NCI-H1105 (cell line): ENCODE measurements at regions not wholly inside any gene's neighbourhood (a gene's known extent, or its start where the extent isn't known, plus 50 kb on each side); places are given as distances from the start of the nearest gene placed in this dataset.

Source experiments
- DNase-seq: peaks from one replicate; lab custom pipeline; 2025; lab: John Stamatoyannopoulos, UW

- DNase-seq = no peak
Measured at GRCh38 chr2:133945089-133945488, 308.8 kb upstream of the MGAT5 start.

- DNase-seq = no peak
Measured at GRCh38 chr2:133947057-133947456, 306.8 kb upstream of the MGAT5 start.

- no peak for DNase-seq
Measured at GRCh38 chr2:133948610-133949290, 305.1 kb upstream of the MGAT5 start.

- no peak for DNase-seq
Measured at GRCh38 chr2:133949595-133949994, 304.3 kb upstream of the MGAT5 start.

DNA sequence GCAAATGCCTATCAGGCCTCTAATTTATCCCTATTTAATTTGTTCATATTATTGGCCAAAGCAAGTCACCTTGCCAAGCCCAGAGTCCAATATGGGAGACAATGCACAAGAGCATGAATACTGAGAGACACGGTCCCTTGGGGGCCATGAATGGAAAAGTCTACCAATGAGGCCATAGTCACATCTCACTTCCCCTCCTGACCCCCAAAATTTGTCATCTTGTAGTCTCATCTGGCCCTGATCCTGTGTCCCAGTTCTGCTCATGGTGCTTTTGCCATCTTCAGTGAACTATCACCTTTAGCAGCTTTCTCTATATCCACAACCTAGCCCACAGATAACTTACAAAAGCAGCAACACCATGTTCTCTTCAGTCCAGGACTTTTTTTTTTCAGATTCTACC lies 302.7 kb upstream of the MGAT5 start:
- DNase-seq = no peak

- DNase-seq = no peak
Measured at GRCh38 chr2:133952420-133952819, 301.5 kb upstream of the MGAT5 start.

DNA sequence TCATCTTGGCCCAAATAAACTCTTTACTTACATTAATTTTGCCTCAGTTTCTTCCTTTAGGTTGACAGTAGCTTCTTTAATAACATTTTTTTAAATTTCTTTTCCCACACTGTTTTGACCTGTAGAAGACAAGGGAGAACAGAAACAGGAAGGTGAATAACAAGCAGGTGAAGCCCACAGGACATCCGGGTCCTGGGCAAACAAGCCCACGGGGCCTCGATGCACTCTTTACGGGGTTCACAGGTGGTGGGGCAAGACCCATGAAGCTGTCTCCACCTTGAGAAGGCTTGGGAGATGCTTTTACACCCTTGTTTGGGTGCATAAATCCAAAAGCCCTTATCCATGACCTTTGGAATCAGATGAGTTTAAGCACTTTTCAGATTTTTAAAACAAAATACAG lies 301.0 kb upstream of the MGAT5 start:
- no peak for DNase-seq

DNA sequence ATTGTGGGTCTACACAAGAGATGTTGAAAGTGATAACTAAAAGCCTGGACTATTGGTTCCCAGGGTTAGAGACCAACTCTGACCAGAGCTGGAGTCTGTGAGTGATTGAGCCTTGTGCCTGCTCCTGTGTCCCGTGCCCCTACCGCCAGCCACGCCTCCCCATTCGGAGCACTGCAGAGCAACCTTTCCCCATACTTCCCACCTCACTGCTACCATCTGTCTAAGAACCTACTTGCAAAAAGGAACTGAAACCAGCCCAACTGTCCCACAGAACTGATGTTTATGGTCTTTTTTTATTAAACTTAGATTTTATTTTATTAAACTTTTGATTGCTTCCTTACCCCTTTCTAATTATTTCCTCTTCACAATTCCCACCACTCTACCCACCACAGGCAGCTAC lies 300.3 kb upstream of the MGAT5 start:
- DNase-seq = no peak

GRCh38 chr2:133954636-133955035 lies 299.2 kb upstream of the MGAT5 start:
- DNase-seq = no peak

GRCh38 chr2:133955169-133955568 lies 298.7 kb upstream of the MGAT5 start:
- no peak for DNase-seq

- no peak for DNase-seq
Measured at GRCh38 chr2:133956434-133956935, 297.4 kb upstream of the MGAT5 start.

- DNase-seq = no peak
Measured at GRCh38 chr2:133957724-133958480, 296.0 kb upstream of the MGAT5 start.

GRCh38 chr2:133959066-133959465 lies 294.8 kb upstream of the MGAT5 start:
- DNase-seq = no peak

DNA sequence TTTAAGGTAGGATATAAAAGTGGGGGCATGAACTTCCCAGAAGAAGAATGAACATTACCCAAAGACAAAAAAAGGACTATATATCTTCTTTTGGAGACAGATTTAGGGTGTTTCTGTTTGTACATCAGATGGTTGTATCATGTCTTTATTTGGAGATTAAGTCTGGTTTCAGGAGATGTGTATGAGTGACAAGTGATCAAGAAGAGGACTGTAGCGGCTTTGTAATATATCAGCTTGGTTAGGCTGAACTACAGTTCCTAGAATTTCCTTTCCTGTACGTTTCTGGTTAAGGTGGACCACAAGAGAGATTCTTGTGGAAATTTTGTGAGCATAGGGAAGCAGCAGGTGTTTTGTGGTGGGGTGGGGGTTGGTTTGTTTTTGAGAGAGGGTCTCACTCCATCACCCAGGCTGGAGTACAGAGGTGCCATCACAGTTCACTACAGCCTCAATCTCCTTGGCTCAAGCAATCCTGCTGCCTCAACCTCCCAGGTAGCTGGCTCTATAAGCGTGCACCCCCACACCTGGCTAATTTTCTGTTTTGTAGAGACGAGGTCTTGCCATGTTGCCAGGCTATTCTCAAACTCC lies 287.1 kb upstream of the MGAT5 start:
- no peak for DNase-seq

DNA sequence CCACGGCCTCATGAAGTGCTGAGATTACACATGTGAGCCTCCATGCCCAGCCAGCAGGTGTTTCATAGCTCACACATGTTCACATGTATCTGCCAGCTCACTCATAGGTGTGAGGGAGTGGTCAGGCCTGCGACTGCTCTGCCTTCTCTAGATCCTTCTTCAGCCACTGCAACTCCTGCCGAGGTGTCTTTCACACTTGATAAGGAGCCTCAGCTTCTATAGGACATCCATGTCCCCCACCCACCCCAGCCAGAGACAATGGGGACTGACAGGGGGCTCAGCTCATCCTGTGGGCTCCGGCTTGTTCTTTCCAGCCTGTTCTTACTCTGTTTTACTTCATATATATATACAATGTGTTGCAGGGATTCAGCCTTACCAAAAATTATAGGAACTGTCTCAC lies 286.5 kb upstream of the MGAT5 start:
- DNase-seq = no peak

DNA sequence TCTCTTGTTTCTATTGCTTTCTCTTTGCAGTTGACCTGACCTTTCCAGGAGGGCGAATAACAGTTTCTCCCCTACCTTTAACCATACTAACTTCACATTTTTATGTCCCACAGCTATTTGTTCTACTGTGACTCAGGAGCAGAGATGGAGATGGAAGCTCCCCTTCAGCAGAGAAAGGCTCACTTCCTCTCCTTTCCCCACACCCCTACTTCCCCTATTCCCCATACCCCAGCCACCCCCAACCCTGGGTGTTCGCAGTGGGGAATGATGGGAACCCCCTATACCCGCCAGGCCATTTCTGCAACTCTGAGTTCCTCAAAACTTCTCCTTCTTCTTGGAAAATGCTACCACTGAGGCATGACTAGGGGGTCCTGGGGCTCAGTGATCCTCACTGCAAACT lies 285.4 kb upstream of the MGAT5 start:
- DNase-seq = no peak

DNA sequence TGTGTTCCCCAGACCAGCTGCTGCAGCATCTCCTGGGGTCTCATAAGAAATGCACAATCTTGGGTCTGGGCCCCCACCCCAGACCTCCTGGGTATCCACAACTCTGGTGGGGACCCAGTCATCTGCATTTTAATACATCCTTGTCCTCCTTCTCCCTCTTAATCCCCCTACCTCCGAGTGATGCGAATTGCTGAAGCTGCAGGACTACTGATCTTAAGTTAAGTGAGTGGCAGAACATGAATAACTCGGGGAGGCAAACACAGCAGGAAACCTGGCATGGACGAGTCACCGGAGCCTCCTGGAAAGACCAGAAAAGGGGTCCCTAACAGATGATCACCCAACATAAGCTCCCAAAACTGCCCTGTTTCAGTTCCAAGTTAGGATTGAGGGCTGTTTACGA lies 283.2 kb upstream of the MGAT5 start:
- no peak for DNase-seq

- no peak for DNase-seq
Measured at GRCh38 chr2:133972297-133972696, 281.6 kb upstream of the MGAT5 start.

DNA sequence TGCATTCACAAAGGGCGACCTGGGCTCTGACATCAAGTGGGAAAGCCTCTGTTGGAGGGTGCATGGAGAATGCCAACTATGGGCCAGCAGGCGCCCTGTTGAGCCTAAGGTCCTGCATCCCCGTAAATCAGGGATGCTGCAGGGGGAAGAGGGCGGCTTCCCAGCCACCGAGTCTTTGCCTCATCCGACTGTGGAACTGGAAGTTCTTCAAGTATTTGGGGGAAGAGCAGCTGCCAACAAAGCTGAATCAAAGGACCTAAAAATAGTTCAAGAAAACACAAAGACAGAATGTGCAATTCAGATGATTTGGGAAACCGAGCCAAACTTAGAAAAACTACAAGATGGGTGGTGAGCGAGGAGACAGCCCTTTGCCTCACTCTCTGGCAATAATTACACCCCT lies 281.1 kb upstream of the MGAT5 start:
- no peak for DNase-seq

- DNase-seq = no peak
Measured at GRCh38 chr2:133974353-133974752, 279.5 kb upstream of the MGAT5 start.

GRCh38 chr2:133975135-133975534 lies 278.7 kb upstream of the MGAT5 start:
- DNase-seq = no peak

- no peak for DNase-seq
Measured at GRCh38 chr2:133975676-133976428, 278.0 kb upstream of the MGAT5 start.

GRCh38 chr2:133976659-133977058 lies 277.2 kb upstream of the MGAT5 start:
- DNase-seq = no peak
